Spleen (tissue), 7 donors: ENCODE measurements at regions not wholly inside any gene's neighbourhood (a gene's known extent, or its start where the extent isn't known, plus 50 kb on each side); places are given as distances from the start of the nearest gene placed in this dataset.
A peak's percentile ranks its signal among the peaks of the same experiment; 100 is the strongest.

Source experiments
- CTCF ChIP-seq, 11 experiments: fragments of 200-600 bp in 7 of 11; fragments of 450-650 bp in 4 of 11; sonication (generic) in 4 of 11; IDR thresholded peaks in 8 of 11; conservative IDR thresholded peaks in 3 of 11; 1 replicate in 7 of 11; 2 replicates in 4 of 11; pipeline versions ENCODE4 v1.4.0 to v1.8.0; 2016 to 2021; ENCODE audit warnings: antibody characterized with exemption in 11 of 11, inconsistent platforms in 4 of 11, mild to moderate bottlenecking in 1 of 11
- POLR2A ChIP-seq, 3 donors: fragments of 450-650 bp; IDR thresholded peaks; one replicate each; pipeline ENCODE4 v1.5.1; 2017; ENCODE audit warnings: antibody characterized with exemption in 3 of 3, mild to moderate bottlenecking in 1 of 3
- donor health status: DM: no; HTN: no; CAD: no; lungs with moderate emphysema.
- donor health status: DM: no; HTN: no; CAD: no.
- donor health status: DM: no; HTN: no; CAD: no.

GRCh38 chr1:218171302-218171893, 113.7 kb upstream of the RRP15 start:
- TF ChIP-seq CTCF (IDR thresholded peaks at IDR 0.05 in 8 of 11, conservative IDR thresholded peaks at IDR 0.05 in 3 of 11), result peak in 9 of 11 experiments; percentile 30 to 70 (median 49)
- no peak for TF ChIP-seq POLR2A (IDR thresholded peaks at IDR 0.05)
